Uterus (tissue), 3 donors: ENCODE measurements at regions not wholly inside any gene's neighbourhood (a gene's known extent, or its start where the extent isn't known, plus 50 kb on each side); places are given as distances from the start of the nearest gene placed in this dataset.

Experiments
- DNase-seq, 2 donors: peaks; one replicate each; pipeline ENCODE4 v3.0.0-alpha.2; 2019 to 2020
- H3K27ac ChIP-seq, 2 donors: fragments of 200-600 bp; sonication (generic); 1 replicate in 1 of 2; 2 replicates in 1 of 2; pipeline ENCODE4 v1.5.1; 2016 to 2018
- H3K27me3 ChIP-seq, 2 donors: fragments of 200-600 bp; sonication (generic); one replicate each; pipeline ENCODE4 v1.5.1; 2018 to 2019; ENCODE audit warnings: control low read depth in 1 of 2
- H3K36me3 ChIP-seq, 2 donors: fragments of 200-600 bp; sonication (generic); one replicate each; pipeline ENCODE4 v1.5.1; 2019; ENCODE audit warnings: control low read depth in 1 of 2
- H3K4me1 ChIP-seq, 2 donors: fragments of 200-600 bp; sonication (generic); one replicate each; pipeline ENCODE4 v1.5.1; 2018 to 2019; ENCODE audit warnings: control low read depth in 1 of 2
- H3K4me3 ChIP-seq, 2 donors: fragments of 200-600 bp; sonication (generic); 1 replicate in 1 of 2; 2 replicates in 1 of 2; pipeline ENCODE4 v1.5.1; 2018 to 2019; ENCODE audit warnings: mild to moderate bottlenecking in 1 of 2
- H3K9me3 ChIP-seq, 2 donors: fragments of 200-600 bp; sonication (generic); one replicate each; pipeline ENCODE4 v1.5.1; 2019; ENCODE audit warnings: control low read depth in 1 of 2
- POLR2A ChIP-seq, 2 donors: fragments of 450-650 bp; IDR thresholded peaks; one replicate each; pipeline ENCODE4 v1.6.1; 2016; ENCODE audit warnings: antibody characterized with exemption in 2 of 2, mild to moderate bottlenecking in 1 of 2, moderate library complexity in 1 of 2
- intact Hi-C: fragments of 100-400 bp; cut with DNase I; formaldehyde crosslinking; loops from one replicate; pipeline ENCODE4 v1.15.1; 2023; ENCODE audit warnings: low total_unique reads
- TF ChIP-seq, protein P1 (sequence below), 4 experiments: fragments of 200-600 bp in 2 of 4; fragments of 450-650 bp in 2 of 4; sonication (generic) in 2 of 4; IDR thresholded peaks; one replicate each; pipeline ENCODE4 v1.5.1; 2016 to 2019; ENCODE audit warnings: antibody characterized with exemption in 4 of 4, mild to moderate bottlenecking in 2 of 4, moderate library complexity in 1 of 4
- donor health status: DM: yes; HTN: yes; CAD: no.

DNA sequence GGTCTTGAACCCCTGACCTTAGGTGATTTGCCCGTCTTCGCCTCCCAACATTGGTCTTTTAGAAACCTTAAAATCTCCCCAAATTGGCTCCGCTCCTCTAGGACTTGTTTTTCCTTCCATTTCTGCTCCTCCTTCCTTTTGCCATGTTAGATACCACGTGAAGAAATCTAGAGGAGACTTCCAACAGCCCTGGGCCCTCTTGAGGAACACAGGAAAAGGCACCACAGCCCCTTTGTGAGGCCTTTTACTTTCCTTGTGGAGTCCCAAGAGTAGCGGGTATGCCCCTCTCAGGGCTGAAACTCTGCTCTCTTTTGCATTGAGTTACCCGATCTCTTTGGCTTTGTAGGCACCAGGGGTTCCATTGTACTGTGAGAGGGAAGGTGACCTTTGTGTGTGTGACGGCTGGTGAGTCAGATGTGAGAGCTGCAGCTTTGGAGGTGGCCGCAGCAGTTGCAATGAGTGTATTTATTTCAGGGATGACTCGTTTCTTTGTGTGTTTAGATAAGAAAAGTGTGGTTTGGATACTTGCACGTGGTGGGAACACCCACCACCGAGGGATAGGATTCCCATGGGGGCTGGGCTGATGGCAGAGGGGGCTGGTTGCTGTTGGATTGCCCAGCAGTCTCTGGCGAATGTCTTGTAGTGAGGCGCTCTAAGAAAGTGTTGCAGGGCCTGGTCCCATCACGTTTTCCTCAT, 218.4 kb upstream of the HS6ST1 start:
- H3K4me1 ChIP-seq, result no peaks in the 10 kb centered on the region
- no peaks in the 10 kb centered on the region for H3K9me3 ChIP-seq
- H3K36me3 ChIP-seq, result no peaks in the 10 kb centered on the region
- no peak for DNase-seq
- intact Hi-C loops, result no loop called here
- H3K27ac ChIP-seq, result no peak overlapping the region
- TF ChIP-seq POLR2A (IDR thresholded peaks at IDR 0.05), result no peak
- TF ChIP-seq, protein P1, sequence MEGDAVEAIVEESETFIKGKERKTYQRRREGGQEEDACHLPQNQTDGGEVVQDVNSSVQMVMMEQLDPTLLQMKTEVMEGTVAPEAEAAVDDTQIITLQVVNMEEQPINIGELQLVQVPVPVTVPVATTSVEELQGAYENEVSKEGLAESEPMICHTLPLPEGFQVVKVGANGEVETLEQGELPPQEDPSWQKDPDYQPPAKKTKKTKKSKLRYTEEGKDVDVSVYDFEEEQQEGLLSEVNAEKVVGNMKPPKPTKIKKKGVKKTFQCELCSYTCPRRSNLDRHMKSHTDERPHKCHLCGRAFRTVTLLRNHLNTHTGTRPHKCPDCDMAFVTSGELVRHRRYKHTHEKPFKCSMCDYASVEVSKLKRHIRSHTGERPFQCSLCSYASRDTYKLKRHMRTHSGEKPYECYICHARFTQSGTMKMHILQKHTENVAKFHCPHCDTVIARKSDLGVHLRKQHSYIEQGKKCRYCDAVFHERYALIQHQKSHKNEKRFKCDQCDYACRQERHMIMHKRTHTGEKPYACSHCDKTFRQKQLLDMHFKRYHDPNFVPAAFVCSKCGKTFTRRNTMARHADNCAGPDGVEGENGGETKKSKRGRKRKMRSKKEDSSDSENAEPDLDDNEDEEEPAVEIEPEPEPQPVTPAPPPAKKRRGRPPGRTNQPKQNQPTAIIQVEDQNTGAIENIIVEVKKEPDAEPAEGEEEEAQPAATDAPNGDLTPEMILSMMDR (IDR thresholded peaks at IDR 0.05), result no peak
- H3K27me3 ChIP-seq, result no peaks in the 10 kb centered on the region
- no peak overlapping the region for H3K4me3 ChIP-seq

DNA sequence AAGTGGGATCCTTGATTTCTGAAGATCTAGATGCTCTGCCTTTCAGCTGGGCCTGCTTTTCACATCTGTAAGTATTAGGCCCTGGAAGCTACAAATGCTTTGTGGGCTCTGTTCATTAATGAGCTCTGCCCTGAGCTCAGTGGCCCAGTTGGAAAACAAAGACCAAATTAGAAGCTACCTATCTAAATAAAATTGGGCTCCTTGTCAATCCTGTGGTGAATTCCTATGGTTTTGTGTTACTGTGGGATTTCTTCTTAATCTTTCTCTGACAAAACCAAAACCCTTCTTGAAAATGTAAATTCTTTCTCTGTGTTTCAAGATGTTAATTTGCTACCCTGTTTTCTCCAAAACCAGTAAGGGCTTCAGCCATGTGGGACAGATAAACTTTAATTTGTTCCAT, 219.0 kb upstream of the HS6ST1 start:
- Histone ChIP-seq H3K36me3 (no peaks in the 10 kb centered on the region), H3K27ac (no peak overlapping the region), H3K4me1 (no peaks in the 10 kb centered on the region), H3K9me3 (no peaks in the 10 kb centered on the region), H3K27me3 (no peaks in the 10 kb centered on the region), H3K4me3 (no peak overlapping the region)
- no peak for TF ChIP-seq POLR2A (IDR thresholded peaks at IDR 0.05)
- TF ChIP-seq, protein P1 (IDR thresholded peaks at IDR 0.05), result no peak
- intact Hi-C loops, result no loop called here
- no peak for DNase-seq

- TF ChIP-seq, protein P1 (IDR thresholded peaks at IDR 0.05), result no peak
- TF ChIP-seq POLR2A (IDR thresholded peaks at IDR 0.05), result no peak
- intact Hi-C loops, result no loop called here
- H3K4me3 ChIP-seq, result no peak overlapping the region
- no peaks in the 10 kb centered on the region for H3K27me3 ChIP-seq
- H3K36me3 ChIP-seq, result no peaks in the 10 kb centered on the region
- DNase-seq, result no peak
- H3K9me3 ChIP-seq, result no peaks in the 10 kb centered on the region
- no peaks in the 10 kb centered on the region for H3K4me1 ChIP-seq
- H3K27ac ChIP-seq, result no peak overlapping the region
Measured at GRCh38 chr2:128538396-128538795, 219.7 kb upstream of the HS6ST1 start.

GRCh38 chr2:128540670-128541069, 222.0 kb upstream of the HS6ST1 start:
- Histone ChIP-seq H3K36me3 (no peaks in the 10 kb centered on the region), H3K27me3 (no peaks in the 10 kb centered on the region), H3K9me3 (no peaks in the 10 kb centered on the region), H3K4me1 (no peaks in the 10 kb centered on the region), H3K27ac (no peak overlapping the region), H3K4me3 (no peak overlapping the region)
- DNase-seq, result no peak
- intact Hi-C loops, result no loop called here
- TF ChIP-seq, protein P1 (IDR thresholded peaks at IDR 0.05), result no peak
- TF ChIP-seq POLR2A (IDR thresholded peaks at IDR 0.05), result no peak

GRCh38 chr2:128541448-128541847, 222.8 kb upstream of the HS6ST1 start:
- intact Hi-C loops, result no loop called here
- no peaks in the 10 kb centered on the region for H3K27me3 ChIP-seq
- no peaks in the 10 kb centered on the region for H3K36me3 ChIP-seq
- H3K27ac ChIP-seq, result no peak overlapping the region
- TF ChIP-seq POLR2A (IDR thresholded peaks at IDR 0.05), result no peak
- TF ChIP-seq, protein P1 (IDR thresholded peaks at IDR 0.05), result no peak
- no peak for DNase-seq
- no peaks in the 10 kb centered on the region for H3K4me1 ChIP-seq
- H3K4me3 ChIP-seq, result no peak overlapping the region
- no peaks in the 10 kb centered on the region for H3K9me3 ChIP-seq
